GM23338 (cell line): ENCODE measurements at regions not wholly inside any gene's neighbourhood (a gene's known extent, or its start where the extent isn't known, plus 50 kb on each side); places are given as distances from the start of the nearest gene placed in this dataset.

Experiments used
- ATAC-seq: fragments of 200-7000 bp; cut with Tn5 transposase; 3 replicates; pipeline ENCODE4 v1.9.1; 2020
- DNase-seq: peaks from one replicate; pipeline ENCODE4 v3.0.0-alpha.2; 2015; ENCODE audit warnings: low spot score
- H2AFZ ChIP-seq: fragments of 200-600 bp; sonication (generic); 2 replicates; pipeline ENCODE4 v1.8.0; 2016; ENCODE audit warnings: antibody characterized with exemption, mild to moderate bottlenecking, moderate library complexity
- H3F3A ChIP-seq: fragments of 200-600 bp; sonication (generic); replicated peaks from 2 replicates; pipeline ENCODE4 v1.8.0; 2017; ENCODE audit warnings: antibody characterized with exemption, mixed run types, low read depth
- H3K27ac ChIP-seq: fragments of 200-600 bp; sonication (generic); 2 replicates; pipeline ENCODE4 v1.6.1; 2016; ENCODE audit warnings: low read depth
- H3K27me3 ChIP-seq: fragments of 200-600 bp; sonication (generic); 2 replicates; pipeline ENCODE4 v1.8.0; 2016; ENCODE audit warnings: mild to moderate bottlenecking, mixed run types, moderate library complexity; ENCODE audit not compliant: insufficient read depth
- H3K36me3 ChIP-seq: fragments of 200-600 bp; sonication (generic); 2 replicates; pipeline ENCODE4 v1.8.0; 2016; ENCODE audit warnings: mild to moderate bottlenecking; ENCODE audit not compliant: insufficient read depth
- H3K4me1 ChIP-seq: fragments of 200-600 bp; sonication (generic); 2 replicates; pipeline ENCODE4 v1.8.0; 2016; ENCODE audit warnings: mild to moderate bottlenecking, moderate library complexity; ENCODE audit not compliant: insufficient read depth
- H3K4me2 ChIP-seq: fragments of 200-600 bp; sonication (generic); 2 replicates; pipeline ENCODE4 v1.7.1; 2017; ENCODE audit warnings: mixed run types
- H3K4me3 ChIP-seq: fragments of 200-600 bp; sonication (generic); 2 replicates; pipeline ENCODE4 v1.6.1; 2016; ENCODE audit warnings: mixed run types
- H3K79me2 ChIP-seq: fragments of 200-600 bp; sonication (generic); replicated peaks from 2 replicates; pipeline ENCODE4 v1.8.0; 2017; ENCODE audit warnings: mild to moderate bottlenecking; ENCODE audit not compliant: insufficient read depth
- H3K9me2 ChIP-seq: fragments of 200-600 bp; sonication (generic); 2 replicates; pipeline ENCODE4 v1.8.0; 2017; ENCODE audit not compliant: insufficient read depth
- H4K20me1 ChIP-seq: fragments of 200-600 bp; sonication (generic); replicated peaks from 2 replicates; pipeline ENCODE4 v1.8.0; 2017; ENCODE audit warnings: mild to moderate bottlenecking; ENCODE audit not compliant: insufficient read depth
- H3K27ac Mint-ChIP-seq: 2 replicates; pipeline ENCODE4 v1.8.0; 2020; ENCODE audit warnings: inconsistent platforms, mild to moderate bottlenecking, moderate library complexity, mixed read lengths
- H3K27me3 Mint-ChIP-seq: 3 replicates; pipeline ENCODE4 v1.8.0; 2022; ENCODE audit warnings: low read depth, mild to moderate bottlenecking, moderate library complexity, mixed read lengths, inconsistent platforms; ENCODE audit not compliant: insufficient read depth, poor library complexity
- H3K36me3 Mint-ChIP-seq: 3 replicates; pipeline ENCODE4 v1.8.0; 2021; ENCODE audit warnings: low read depth, mild to moderate bottlenecking, inconsistent platforms, moderate library complexity, mixed read lengths
- H3K4me1 Mint-ChIP-seq: 3 replicates; pipeline ENCODE4 v1.8.0; 2020; ENCODE audit warnings: mild to moderate bottlenecking, inconsistent platforms, mixed read lengths
- H3K4me3 Mint-ChIP-seq: 3 replicates; pipeline ENCODE4 v1.8.0; 2021; ENCODE audit warnings: moderate library complexity, mild to moderate bottlenecking, inconsistent platforms, mixed read lengths
- H3K9me3 Mint-ChIP-seq: 3 replicates; pipeline ENCODE4 v1.8.0; 2020; ENCODE audit warnings: moderate library complexity, mild to moderate bottlenecking, inconsistent platforms, mixed read lengths
- CREB1 ChIP-seq: fragments of 250-450 bp; sonication (Bioruptor Pico); IDR thresholded peaks from 2 replicates; pipeline ENCODE4 v1.5.0; 2020; ENCODE audit warnings: low read depth, mild to moderate bottlenecking, moderate library complexity
- EZH2 ChIP-seq: fragments of 200-600 bp; sonication (generic); IDR thresholded peaks from one replicate; pipeline ENCODE4 v1.8.0; 2017; ENCODE audit warnings: antibody characterized with exemption, mild to moderate bottlenecking, low read depth; ENCODE audit not compliant: unreplicated experiment
- EZH2phosphoT487 ChIP-seq: fragments of 200-600 bp; sonication (generic); IDR thresholded peaks from one replicate; pipeline ENCODE4 v1.8.1; 2018; ENCODE audit warnings: antibody characterized with exemption; ENCODE audit not compliant: unreplicated experiment
- JUNB ChIP-seq: IDR thresholded peaks from one replicate; pipeline ENCODE4 v1.6.1; 2016; ENCODE audit warnings: antibody characterized with exemption; ENCODE audit not compliant: unreplicated experiment
- NANOG ChIP-seq: IDR thresholded peaks from 2 replicates; pipeline ENCODE4 v1.6.1; 2016; ENCODE audit warnings: antibody characterized with exemption, borderline replicate concordance
- POLR2AphosphoS5 ChIP-seq: IDR thresholded peaks from 2 replicates; pipeline ENCODE4 v1.6.1; 2016; ENCODE audit warnings: antibody characterized with exemption, low read depth
- STAT1 ChIP-seq: IDR thresholded peaks from one replicate; pipeline ENCODE4 v1.6.1; 2016; ENCODE audit warnings: antibody characterized with exemption; ENCODE audit not compliant: unreplicated experiment
- ZNF114 ChIP-seq: fragments of 250-450 bp; sonication (Bioruptor Pico); IDR thresholded peaks from 2 replicates; pipeline ENCODE4 v1.5.0; 2020; ENCODE audit warnings: mild to moderate bottlenecking, moderate library complexity
- TF ChIP-seq, protein P1 (sequence below): fragments of 250-450 bp; sonication (Bioruptor Pico); IDR thresholded peaks from 2 replicates; pipeline ENCODE4 v1.5.0; 2020; ENCODE audit warnings: mild to moderate bottlenecking, moderate library complexity
- TF ChIP-seq, protein P2 (sequence below): IDR thresholded peaks from 2 replicates; pipeline ENCODE4 v1.6.1; 2016; ENCODE audit warnings: antibody characterized with exemption
- TF ChIP-seq, protein P3 (sequence below), 2 experiments: fragments of 200-600 bp in 1 of 2; sonication (generic) in 1 of 2; conservative IDR thresholded peaks; 2 replicates each; pipeline versions ENCODE4 v1.5.1 to v1.6.1; 2016 to 2017; ENCODE audit warnings: antibody characterized with exemption in 2 of 2, low read depth in 2 of 2, mild to moderate bottlenecking in 2 of 2, moderate library complexity in 1 of 2
- TF ChIP-seq, protein P4 (sequence below): IDR thresholded peaks from one replicate; pipeline ENCODE4 v1.6.1; 2018; ENCODE audit warnings: antibody characterized with exemption; ENCODE audit not compliant: unreplicated experiment

DNA sequence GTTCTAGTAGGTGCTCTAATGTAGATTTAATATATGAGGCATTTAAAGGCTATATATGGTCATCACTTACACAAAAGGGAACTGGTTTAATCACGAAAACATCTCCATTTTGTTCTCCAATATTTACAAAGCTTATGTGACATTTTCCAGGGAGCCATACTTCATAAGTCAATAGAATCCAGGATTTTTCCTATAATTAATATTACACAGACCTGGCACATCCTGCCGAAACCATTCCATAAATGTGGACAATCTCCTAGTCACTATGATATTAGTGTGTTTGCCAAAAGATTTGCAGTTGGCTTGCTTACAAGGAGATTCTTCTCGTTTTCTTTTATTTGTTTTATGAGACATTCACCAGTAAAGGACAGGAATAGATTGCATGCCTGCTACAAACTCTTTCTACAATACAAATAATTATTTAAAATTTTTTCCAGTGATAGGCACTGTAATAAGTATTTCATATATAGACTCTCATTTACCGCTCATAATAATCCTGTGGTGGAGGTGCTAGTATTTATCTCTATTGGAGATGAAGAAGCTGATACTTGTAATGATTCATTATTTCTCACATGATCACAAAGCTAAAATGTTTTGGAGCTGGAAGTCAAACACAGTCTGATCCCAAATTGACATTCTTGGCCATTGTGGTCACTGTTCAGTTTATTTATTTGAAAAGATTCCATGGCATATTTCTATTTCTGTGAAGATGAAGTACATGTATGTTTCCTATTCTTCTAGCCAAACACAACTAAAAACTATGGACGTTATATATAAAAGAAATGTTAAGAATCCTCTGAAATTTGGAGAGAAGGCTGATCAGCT lies 597.0 kb downstream of the HTR1B start (continued):
- TF ChIP-seq, protein P1, sequence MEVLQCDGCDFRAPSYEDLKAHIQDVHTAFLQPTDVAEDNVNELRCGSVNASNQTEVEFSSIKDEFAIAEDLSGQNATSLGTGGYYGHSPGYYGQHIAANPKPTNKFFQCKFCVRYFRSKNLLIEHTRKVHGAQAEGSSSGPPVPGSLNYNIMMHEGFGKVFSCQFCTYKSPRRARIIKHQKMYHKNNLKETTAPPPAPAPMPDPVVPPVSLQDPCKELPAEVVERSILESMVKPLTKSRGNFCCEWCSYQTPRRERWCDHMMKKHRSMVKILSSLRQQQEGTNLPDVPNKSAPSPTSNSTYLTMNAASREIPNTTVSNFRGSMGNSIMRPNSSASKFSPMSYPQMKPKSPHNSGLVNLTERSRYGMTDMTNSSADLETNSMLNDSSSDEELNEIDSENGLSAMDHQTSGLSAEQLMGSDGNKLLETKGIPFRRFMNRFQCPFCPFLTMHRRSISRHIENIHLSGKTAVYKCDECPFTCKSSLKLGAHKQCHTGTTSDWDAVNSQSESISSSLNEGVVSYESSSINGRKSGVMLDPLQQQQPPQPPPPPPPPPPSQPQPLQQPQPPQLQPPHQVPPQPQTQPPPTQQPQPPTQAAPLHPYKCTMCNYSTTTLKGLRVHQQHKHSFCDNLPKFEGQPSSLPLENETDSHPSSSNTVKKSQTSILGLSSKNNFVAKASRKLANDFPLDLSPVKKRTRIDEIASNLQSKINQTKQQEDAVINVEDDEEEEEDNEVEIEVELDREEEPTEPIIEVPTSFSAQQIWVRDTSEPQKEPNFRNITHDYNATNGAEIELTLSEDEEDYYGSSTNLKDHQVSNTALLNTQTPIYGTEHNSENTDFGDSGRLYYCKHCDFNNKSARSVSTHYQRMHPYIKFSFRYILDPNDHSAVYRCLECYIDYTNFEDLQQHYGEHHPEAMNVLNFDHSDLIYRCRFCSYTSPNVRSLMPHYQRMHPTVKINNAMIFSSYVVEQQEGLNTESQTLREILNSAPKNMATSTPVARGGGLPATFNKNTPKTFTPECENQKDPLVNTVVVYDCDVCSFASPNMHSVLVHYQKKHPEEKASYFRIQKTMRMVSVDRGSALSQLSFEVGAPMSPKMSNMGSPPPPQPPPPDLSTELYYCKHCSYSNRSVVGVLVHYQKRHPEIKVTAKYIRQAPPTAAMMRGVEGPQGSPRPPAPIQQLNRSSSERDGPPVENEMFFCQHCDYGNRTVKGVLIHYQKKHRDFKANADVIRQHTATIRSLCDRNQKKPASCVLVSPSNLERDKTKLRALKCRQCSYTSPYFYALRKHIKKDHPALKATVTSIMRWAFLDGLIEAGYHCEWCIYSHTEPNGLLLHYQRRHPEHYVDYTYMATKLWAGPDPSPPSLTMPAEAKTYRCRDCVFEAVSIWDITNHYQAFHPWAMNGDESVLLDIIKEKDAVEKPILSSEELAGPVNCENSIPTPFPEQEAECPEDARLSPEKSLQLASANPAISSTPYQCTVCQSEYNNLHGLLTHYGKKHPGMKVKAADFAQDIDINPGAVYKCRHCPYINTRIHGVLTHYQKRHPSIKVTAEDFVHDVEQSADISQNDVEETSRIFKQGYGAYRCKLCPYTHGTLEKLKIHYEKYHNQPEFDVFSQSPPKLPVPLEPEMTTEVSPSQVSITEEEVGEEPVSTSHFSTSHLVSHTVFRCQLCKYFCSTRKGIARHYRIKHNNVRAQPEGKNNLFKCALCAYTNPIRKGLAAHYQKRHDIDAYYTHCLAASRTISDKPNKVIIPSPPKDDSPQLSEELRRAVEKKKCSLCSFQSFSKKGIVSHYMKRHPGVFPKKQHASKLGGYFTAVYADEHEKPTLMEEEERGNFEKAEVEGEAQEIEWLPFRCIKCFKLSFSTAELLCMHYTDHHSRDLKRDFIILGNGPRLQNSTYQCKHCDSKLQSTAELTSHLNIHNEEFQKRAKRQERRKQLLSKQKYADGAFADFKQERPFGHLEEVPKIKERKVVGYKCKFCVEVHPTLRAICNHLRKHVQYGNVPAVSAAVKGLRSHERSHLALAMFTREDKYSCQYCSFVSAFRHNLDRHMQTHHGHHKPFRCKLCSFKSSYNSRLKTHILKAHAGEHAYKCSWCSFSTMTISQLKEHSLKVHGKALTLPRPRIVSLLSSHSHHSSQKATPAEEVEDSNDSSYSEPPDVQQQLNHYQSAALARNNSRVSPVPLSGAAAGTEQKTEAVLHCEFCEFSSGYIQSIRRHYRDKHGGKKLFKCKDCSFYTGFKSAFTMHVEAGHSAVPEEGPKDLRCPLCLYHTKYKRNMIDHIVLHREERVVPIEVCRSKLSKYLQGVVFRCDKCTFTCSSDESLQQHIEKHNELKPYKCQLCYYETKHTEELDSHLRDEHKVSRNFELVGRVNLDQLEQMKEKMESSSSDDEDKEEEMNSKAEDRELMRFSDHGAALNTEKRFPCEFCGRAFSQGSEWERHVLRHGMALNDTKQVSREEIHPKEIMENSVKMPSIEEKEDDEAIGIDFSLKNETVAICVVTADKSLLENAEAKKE (CRISPR knock-in tag): no peak
- no peak for TF ChIP-seq CREB1 (CRISPR knock-in tag)

DNA sequence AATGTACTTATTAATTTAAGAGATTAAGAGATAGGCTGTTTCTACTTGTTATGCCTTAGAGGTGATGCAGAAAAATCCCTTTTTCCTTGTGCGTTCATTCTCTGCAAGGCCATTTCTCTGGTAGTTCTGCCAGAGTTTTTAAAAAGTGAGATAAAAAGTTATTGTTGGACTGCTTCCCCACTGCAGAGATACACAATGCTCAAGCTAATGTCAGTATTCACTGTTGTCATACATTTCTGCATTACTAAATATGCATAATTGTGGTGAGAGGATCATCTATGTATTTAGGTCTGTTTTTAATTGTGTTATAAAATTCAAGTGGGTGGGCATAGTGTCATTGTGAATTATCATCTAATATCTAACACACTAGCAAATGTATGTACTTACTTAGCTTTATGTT lies 600.4 kb downstream of the HTR1B start:
- H3K27me3 ChIP-seq: no peaks in the 10 kb centered on the region
- ATAC-seq (no peak), DNase-seq (no peak)
- H3K9me2 ChIP-seq: no peaks in the 10 kb centered on the region
- Mint-ChIP-seq H3K27ac (no peak overlapping the region), H3K9me3 (peaks cover 5% of the 10 kb centered on the region; the same call in 1 of the 3 replicates), H3K4me1 (peaks cover 5% of the 10 kb centered on the region; the same call in 1 of the 3 replicates), H3K27me3 (peaks cover 4% of the 10 kb centered on the region), H3K4me3 (no peak overlapping the region), H3K36me3 (no peaks in the 10 kb centered on the region)
- H3F3A ChIP-seq: no peaks in the 10 kb centered on the region
- H3K4me2 ChIP-seq: no peak overlapping the region
- no peak overlapping the region for H3K4me3 ChIP-seq
- H4K20me1 ChIP-seq: no peaks in the 10 kb centered on the region
- no peaks in the 10 kb centered on the region for H3K4me1 ChIP-seq
- H2AFZ ChIP-seq: no peak overlapping the region
- H3K27ac ChIP-seq: no peak overlapping the region
- no peaks in the 10 kb centered on the region for H3K36me3 ChIP-seq
- H3K79me2 ChIP-seq: no peaks in the 10 kb centered on the region
- no peak for TF ChIP-seq STAT1
- TF ChIP-seq EZH2phosphoT487: no peak
- no peak for TF ChIP-seq CREB1 (CRISPR knock-in tag)
- TF ChIP-seq, protein P2, sequence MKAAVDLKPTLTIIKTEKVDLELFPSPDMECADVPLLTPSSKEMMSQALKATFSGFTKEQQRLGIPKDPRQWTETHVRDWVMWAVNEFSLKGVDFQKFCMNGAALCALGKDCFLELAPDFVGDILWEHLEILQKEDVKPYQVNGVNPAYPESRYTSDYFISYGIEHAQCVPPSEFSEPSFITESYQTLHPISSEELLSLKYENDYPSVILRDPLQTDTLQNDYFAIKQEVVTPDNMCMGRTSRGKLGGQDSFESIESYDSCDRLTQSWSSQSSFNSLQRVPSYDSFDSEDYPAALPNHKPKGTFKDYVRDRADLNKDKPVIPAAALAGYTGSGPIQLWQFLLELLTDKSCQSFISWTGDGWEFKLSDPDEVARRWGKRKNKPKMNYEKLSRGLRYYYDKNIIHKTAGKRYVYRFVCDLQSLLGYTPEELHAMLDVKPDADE: no peak
- no peak for TF ChIP-seq POLR2AphosphoS5
- TF ChIP-seq, protein P3, sequence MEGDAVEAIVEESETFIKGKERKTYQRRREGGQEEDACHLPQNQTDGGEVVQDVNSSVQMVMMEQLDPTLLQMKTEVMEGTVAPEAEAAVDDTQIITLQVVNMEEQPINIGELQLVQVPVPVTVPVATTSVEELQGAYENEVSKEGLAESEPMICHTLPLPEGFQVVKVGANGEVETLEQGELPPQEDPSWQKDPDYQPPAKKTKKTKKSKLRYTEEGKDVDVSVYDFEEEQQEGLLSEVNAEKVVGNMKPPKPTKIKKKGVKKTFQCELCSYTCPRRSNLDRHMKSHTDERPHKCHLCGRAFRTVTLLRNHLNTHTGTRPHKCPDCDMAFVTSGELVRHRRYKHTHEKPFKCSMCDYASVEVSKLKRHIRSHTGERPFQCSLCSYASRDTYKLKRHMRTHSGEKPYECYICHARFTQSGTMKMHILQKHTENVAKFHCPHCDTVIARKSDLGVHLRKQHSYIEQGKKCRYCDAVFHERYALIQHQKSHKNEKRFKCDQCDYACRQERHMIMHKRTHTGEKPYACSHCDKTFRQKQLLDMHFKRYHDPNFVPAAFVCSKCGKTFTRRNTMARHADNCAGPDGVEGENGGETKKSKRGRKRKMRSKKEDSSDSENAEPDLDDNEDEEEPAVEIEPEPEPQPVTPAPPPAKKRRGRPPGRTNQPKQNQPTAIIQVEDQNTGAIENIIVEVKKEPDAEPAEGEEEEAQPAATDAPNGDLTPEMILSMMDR (conservative IDR thresholded peaks at IDR 0.05; ENCODE audit: low read depth in 2 of 2): no peak
- TF ChIP-seq NANOG: no peak
- TF ChIP-seq JUNB: no peak
- TF ChIP-seq ZNF114 (CRISPR knock-in tag): no peak
- no peak for TF ChIP-seq EZH2
- TF ChIP-seq, protein P4, sequence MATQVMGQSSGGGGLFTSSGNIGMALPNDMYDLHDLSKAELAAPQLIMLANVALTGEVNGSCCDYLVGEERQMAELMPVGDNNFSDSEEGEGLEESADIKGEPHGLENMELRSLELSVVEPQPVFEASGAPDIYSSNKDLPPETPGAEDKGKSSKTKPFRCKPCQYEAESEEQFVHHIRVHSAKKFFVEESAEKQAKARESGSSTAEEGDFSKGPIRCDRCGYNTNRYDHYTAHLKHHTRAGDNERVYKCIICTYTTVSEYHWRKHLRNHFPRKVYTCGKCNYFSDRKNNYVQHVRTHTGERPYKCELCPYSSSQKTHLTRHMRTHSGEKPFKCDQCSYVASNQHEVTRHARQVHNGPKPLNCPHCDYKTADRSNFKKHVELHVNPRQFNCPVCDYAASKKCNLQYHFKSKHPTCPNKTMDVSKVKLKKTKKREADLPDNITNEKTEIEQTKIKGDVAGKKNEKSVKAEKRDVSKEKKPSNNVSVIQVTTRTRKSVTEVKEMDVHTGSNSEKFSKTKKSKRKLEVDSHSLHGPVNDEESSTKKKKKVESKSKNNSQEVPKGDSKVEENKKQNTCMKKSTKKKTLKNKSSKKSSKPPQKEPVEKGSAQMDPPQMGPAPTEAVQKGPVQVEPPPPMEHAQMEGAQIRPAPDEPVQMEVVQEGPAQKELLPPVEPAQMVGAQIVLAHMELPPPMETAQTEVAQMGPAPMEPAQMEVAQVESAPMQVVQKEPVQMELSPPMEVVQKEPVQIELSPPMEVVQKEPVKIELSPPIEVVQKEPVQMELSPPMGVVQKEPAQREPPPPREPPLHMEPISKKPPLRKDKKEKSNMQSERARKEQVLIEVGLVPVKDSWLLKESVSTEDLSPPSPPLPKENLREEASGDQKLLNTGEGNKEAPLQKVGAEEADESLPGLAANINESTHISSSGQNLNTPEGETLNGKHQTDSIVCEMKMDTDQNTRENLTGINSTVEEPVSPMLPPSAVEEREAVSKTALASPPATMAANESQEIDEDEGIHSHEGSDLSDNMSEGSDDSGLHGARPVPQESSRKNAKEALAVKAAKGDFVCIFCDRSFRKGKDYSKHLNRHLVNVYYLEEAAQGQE: no peak
